ENCODE measurements at regions not wholly inside any gene's neighbourhood (a gene's known extent, or its start where the extent isn't known, plus 50 kb on each side); places are given as distances from the start of the nearest gene placed in this dataset.

DNA sequence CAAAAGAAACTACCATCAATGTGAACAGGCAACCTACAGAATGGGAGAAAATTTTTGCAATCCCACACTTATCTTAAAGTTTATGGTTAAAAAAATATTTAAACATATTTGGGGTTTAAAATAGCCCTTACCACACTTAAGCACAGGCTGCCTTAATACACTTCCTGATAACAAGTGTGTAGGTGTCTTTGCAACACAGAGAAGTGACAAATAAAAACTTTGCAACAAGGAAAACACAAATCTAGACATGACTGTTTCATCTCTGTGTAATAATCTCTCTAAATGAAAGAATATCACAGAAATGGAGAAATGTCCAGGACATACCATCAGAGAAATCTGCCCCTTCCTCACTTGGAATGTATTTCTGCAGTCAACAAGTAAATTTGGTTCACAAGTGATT is 464.1 kb upstream of the ARHGEF26 start:
- no peak for DNase-seq (ENCODE audit: low read depth in 3 of 3)

DNA sequence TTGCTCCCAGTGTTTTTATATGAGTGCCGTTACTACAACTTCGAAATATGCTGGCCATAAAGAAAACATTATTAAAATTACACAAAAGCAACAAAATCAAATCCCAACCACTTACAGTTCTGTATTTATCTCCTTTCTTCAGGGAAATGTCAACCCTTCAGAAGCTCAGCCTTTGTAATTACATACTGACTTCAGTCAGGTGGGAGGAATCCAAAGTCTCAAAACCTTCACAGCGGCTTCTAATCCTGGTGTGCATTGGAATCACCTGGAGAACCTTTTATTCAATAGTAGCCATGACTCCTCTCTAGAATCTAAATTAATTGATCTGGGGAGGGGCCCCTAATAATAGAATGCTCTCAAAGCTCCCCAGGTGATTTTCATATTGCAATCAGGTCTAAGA is 463.7 kb upstream of the ARHGEF26 start:
- no peak for DNase-seq (ENCODE audit: low read depth in 3 of 3)

DNA sequence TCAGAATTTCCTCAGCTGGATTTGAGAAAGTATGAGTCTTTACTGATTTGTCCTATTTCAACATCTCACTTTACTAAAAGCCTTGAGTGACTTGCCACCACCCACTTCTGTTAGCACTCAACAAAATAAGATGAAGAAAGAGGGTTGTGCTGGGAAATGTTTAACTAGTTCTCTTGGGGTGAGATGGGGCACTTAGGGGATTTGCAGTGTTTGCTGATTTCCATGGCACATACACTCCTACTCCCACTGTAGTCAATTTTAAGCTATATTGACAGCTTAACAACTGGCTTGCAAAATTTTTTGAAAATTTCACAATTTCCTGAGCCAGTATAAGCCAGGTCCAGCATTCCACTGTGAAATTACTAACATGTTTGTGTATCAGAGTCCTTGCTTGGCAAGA is 463.1 kb upstream of the ARHGEF26 start:
- DNase-seq (ENCODE audit: low read depth in 3 of 3) = no peak

DNA sequence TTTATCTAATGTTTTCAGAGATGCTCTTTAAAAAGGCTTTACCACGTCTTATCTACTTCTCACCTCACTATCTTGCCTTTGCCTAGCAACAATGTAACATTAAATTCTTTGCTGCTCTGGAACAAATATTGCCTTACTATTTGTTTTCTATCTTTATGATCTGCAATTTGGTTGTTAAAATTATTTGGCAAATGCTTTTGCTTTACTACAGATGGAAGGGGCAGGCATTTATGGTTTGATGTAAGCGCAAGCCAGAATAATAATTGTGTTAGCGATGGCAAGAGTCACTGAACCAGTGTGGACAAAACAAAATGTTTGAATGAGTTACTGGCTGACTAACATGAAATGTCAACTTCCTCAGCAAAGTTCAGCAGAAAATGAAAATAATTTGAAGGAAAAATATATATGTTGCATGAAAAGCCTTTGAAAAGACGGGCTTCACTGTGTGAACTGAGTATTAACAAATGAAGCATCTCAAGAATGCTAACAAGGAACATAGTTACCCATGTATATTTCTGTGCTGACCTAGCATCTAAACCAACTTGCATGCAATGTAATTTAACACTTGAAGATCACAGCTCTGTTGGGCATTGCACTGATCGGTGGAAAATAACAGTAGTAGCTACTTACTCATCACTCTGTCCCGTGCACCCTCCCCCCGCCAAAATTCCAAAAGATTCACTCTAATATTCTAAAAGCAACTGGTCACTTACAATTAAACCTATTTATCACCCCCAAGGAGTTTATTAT is 454.0 kb upstream of the ARHGEF26 start:
- DNase-seq (ENCODE audit: low read depth in 3 of 3) = no peak

DNA sequence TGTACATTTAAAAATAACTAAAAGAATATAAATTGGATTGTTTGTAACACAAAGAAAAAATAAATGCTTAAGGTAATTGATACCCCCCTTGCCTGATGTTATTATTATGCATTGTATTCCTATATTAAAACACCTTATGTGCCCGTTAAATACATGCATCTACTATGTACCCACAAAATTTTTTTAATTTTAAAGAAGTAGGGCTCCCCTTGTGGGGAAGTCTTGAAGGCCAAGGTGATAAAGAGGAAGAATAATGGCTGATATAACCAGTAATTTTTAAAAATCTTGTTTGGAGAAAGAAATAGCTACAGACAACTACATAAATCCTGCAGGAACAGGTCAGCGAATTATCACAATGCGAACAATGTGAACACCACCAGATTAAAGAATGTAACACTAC is 451.7 kb upstream of the ARHGEF26 start:
- no peak for DNase-seq (ENCODE audit: low read depth in 3 of 3)

DNA sequence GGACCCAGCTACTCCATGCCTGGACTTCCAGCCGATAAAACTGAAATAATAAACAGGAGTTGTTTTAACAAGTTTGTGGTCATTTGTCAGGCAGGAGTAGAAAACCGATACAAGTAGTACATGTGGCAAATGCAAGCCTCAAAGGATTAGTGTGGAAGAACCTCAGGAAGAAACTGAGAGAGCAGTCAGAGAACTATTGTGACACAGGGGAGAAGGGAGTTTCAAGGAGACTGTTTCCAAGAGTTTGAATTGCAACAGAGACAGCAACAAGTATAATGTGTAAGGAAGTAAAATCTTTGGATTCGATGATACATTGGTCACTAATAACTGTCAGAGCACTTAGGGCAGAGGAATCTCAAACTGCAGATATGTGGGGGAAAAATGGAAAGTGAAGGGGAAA is 450.6 kb upstream of the ARHGEF26 start:
- DNase-seq (ENCODE audit: low read depth in 3 of 3) = no peak

DNA sequence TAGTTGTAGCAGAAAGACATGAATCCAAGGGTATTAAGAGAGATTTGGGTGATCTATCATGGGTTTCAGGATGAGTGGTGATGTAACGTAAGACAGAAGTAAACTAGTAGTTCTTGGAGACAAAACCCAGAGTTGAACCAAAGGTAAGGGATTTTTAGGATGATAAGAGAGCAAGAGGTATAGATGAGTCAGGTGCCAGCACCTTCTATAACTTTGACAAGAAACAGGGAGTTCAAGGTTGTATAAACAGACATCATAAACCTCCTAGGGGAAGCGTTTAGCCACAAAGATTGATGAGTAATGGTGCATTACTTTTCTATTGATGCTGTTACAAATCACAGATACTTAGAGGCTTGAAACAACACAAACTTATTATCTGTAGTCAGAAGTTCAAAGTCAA is 447.3 kb upstream of the ARHGEF26 start:
- DNase-seq (ENCODE audit: low read depth in 3 of 3) = no peak

DNA sequence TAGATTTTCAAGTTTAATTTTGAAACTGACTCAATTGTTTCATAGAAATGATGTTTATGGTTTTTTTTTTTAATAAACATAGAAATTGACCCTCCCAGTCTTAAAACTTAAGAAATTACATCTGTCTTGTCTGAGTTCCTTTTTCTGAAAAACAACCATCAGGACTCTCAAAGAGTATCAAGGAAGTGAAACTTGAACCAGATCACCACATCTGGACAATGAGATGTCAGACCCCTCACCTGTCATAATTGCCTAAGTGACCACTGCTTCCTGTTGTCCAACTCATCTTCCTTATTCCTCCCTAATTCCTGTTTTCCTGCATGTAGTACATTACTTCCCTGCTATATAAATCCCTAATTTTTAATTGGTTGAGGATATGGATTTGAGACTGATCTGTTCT is 441.5 kb upstream of the ARHGEF26 start:
- no peak for DNase-seq (ENCODE audit: low read depth in 3 of 3)

DNA sequence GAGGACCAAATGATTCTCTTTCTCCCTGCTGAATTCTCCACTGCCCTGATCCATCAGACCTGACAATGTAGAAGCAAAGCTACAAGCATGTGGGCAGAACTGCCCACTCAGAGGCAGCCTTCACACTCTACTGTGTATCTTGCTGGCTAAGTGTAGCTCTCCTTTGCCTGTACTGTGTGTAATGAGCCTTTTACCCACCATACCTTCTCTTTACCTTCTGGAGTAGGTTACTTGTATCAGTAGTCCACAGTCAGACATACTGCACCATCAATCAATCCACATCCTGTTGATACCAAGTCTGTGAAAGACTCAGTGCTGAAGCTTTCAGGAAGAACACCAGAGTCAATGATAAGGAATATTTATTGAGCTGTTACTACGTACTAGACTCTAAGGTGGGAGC is 440.7 kb upstream of the ARHGEF26 start:
- no peak for DNase-seq (ENCODE audit: low read depth in 3 of 3)

DNA sequence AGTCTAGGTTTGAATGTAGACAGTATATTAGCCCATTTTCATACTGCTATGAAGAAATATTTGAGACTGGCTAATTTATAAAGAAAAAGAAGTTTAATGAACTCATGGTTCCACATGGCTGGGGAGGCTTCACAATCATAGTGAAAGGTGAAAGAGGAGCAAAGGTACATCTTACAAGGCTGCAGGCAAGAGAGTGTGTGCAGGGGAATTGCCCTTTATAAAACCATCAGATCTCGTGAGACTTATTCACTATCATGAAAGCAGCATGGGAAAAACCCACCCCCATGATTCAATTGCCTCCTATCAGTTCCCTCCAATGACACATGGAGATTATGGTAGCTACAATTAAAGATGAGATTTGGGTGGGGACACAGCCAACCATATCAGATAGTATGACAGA is 440.1 kb upstream of the ARHGEF26 start:
- no peak for DNase-seq (ENCODE audit: low read depth in 3 of 3)

DNA sequence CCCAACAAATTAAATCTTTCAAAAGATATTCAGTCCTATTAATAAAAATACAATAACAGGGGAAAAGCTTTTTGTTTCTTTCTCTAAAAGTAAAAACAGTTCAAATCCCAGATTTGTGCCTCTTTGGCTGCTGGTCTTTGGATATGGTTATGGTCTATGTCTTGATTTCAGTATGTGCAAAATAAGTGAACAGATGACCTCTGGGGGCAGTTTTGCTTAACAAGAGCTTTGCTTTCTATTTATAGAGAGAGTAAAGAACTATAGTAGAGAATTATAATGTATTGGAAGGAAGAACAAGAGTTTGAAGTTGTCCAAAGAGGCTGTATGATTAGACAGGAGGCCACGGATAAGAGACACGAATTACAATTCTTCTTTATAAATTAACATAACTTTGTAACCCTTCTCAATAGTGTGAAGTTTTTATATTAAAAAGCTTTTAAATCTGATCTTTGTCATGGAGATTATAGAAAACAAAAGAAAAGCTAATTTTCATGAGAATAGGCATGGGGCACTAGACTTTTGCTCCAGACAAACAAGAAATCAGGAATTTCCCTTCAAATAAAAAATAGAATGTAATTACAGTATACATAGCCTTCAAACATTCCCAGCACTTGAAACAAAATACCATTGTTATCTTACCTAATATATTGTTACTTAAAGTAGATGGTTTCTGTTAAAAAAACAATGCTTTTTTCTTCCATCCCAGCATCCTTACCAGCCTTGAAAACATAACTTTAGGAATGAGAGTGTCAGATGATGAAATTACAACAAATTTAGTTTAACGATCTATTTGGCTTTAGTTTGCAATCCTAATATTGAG is 432.7 kb upstream of the ARHGEF26 start:
- DNase-seq (ENCODE audit: low read depth in 3 of 3) = no peak

DNA sequence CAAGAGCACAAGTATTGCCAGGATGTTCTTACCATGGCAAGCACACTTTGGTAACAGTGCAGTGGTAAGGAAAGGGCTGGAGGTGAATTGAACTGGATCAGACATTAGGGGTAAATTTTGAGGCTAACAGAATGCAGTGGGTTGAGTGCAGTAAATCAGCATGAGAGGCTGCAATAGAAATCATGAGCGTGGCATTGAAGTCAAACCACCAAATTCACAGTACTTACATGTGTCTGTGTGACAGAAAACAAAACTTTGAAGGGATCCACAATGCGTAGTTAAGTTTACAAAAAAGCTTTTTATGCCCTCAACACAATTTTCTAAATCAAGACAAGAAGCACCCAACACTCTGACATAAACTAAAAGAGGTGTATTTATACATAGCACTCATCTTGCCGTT is 428.0 kb upstream of the ARHGEF26 start:
- DNase-seq (ENCODE audit: low read depth in 3 of 3) = no peak

DNA sequence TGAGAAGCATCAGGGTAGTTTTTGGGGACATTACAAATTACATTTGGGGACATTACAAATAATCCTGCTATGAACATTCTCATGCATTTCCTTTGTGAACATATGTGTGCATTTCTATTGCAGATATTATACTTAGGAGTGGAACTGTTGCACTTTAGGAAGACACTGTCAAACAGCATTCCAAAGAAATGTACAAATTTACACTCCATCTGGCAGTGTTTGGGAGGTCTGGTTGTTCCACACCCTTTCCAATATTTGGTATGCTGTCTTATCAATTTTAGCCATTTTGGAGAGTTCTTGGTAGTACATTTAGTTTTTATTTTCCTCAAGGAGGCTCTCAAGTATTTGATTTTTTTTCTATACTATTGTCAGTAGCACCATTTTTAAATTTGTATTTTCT is 419.1 kb upstream of the ARHGEF26 start:
- no peak for DNase-seq (ENCODE audit: low read depth in 3 of 3)

DNA sequence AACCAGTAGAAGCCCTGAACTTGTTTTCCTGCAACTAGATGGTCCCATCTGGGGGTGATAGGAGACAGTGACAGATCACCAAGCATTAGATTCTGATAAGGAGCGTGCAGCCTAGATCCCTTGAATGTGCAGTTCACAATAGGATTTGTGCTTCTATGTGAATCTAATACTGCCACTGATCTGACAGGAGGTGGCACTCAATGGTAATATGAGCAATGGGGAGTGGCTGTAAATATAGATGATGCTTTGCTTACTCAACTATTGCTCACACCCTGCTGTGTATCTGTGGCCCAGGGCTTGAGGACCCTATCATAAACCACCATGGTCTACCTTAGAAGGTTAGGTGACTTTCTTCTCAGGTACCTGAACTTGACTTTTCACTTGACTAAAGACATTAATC is 417.1 kb upstream of the ARHGEF26 start:
- no peak for DNase-seq (ENCODE audit: low read depth in 3 of 3)

DNA sequence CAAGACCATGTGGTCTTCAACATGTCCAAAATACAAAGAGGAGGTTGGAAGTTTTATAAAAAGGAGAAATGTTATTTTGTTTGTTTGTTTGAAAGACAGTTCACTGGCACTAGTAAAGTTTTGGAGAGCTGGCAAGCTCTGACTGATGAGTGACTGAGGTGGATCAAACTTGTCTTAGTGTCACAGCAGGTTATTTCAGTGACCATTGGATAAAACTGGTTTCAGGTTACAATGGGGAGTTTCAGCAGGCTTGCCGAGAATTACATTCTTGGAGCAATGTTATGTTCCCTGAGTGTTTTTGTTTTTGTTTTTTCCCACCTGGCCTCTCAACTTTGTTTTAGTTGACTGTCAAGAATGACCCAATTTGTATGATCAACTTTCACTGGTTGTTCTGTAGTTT is 414.5 kb upstream of the ARHGEF26 start:
- no peak for DNase-seq (ENCODE audit: low read depth in 3 of 3)

DNA sequence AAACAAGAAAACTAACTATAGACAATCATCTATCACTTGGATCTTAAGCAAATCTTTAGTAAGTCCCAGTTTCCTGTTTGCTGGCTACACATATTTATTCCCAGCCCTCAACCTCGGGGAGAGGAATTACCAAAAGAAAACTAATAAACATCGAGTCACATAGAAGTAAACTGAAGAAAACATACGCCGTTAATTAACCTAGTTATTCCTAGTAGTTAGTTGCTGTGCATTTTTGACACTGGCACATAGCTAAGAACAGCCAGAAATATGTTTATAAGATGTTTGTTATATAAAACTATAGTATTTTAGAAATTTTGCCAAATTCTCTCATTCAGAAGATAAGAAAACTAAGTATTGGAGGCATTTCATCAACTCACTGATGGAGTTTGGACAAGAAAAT is 407.2 kb upstream of the ARHGEF26 start:
- DNase-seq (ENCODE audit: low read depth in 3 of 3) = no peak

DNA sequence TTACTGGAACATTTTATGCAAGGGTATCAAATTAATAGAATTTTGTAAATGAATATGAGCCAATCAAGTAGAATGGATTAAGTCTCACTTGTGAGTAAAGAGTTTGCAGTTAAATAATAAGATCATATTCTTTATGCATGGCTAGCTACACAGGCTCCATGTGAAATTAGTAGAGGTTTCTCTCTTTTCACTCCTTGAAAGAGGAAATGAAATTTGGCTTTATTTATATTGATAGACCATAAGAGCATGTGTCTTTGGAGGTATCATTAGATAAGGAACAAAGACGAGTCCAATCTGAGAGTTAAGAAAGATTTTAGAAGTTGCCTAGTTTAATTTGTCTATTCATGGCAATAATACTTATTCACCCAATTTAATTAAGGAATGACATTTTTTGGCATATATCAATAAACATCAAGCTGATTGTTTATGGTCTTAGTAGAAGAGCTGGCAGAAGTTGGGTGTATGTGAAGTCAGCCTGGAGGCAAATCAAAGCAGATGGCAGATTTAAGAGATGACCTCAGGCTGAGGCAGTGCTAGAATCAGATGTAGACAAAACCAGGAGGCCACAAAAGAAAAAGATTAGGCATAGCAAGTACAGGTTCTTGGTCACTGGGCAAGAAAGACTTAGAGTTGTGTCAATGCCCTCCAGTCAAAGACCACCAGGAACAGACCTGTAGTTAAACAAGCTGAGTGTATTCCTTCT is 406.5 kb upstream of the ARHGEF26 start:
- no peak for DNase-seq (ENCODE audit: low read depth in 3 of 3)

DNA sequence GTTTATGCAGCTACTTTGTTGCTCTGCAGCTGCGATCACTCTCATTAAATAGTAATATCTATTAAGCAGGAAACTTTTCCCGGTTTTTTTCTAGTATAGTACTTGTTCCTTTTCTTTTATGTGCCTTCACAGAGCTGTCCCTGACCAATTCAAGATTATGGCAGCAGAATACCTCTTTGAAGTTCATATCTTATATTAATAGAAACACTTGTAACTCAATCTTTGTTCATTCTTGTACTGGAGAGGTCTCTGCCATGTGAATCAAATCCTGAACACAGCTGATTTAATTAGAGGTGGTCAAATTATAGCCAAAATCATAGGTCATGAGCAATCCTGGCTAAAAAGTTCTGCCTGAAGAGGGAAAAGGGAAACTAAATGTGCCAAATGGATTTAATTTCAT is 399.0 kb upstream of the ARHGEF26 start:
- DNase-seq (ENCODE audit: low read depth in 3 of 3) = no peak

DNA sequence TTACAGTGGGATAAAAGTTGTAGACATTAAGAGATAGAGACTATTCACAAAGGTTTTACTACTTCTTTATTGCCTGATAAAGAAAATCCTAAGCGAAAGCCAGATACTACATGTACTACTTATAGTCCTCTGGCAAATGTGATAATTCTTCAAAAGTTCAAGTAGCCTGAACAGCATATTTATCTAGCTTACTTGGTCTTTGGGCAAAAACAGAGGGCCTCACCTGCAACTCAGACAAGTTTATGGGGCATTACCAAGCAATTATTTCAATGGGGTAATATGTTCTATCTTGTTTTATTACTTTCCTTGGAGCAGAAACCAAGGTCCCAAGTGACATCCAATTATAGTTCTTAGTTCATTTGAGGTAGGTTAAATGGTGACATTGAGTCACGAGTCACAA is 390.1 kb upstream of the ARHGEF26 start:
- no peak for DNase-seq (ENCODE audit: low read depth in 3 of 3)

DNA sequence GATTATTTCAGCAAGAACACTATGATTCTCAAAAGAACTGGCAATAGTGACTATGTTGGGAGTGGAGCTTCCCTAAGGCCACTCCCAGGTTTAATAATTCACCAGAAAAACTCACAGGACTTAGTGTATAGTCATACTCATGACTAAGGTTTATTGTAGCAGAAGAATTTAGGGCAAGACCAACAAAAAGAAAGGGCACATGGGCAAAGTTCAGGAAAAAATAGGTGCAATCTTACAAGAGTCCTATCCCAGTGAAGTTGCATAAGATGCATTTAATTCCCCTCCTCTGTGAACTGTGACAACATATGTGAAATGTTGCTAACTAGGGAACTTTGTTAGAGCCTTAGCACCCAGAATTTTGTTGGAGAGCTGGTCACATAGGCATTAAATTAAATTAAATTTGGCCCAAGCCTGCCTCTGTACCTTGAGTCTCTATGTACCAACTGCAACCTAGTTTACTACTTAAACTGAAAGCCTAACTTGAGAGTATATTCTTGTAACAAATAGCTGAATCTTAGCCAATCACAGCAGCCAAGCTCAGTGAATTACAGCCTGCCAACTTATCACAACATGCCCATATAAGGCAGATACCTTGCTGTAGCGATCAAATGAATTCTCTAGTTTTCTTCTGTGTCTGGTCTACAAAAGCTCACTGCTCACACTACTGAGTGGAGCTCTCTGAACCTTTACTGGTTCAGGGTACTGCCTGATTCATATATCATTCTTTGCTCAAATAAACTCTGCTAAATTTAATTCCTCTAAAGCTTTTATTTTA is 386.2 kb upstream of the ARHGEF26 start:
- DNase-seq (ENCODE audit: low read depth in 3 of 3) = no peak

DNA sequence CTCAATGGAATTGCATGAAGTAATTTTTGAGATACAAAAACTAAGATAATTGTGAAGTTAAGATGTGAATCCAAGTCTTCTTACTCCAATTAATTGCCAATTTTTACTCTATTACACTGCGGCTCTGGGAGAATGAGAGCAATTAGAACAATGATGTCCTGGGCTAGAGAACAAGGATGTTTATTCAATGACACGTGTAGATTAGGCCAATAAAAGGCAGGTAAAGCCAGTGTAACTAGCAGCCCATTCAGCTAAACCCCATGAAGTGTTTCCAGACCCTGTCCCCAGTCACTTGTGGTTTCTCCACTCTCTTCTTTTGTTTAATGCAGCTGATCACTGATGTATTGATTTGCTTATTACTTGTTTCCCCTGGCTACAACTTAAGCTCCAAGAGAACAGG is 381.1 kb upstream of the ARHGEF26 start:
- no peak for DNase-seq (ENCODE audit: low read depth in 3 of 3)

DNA sequence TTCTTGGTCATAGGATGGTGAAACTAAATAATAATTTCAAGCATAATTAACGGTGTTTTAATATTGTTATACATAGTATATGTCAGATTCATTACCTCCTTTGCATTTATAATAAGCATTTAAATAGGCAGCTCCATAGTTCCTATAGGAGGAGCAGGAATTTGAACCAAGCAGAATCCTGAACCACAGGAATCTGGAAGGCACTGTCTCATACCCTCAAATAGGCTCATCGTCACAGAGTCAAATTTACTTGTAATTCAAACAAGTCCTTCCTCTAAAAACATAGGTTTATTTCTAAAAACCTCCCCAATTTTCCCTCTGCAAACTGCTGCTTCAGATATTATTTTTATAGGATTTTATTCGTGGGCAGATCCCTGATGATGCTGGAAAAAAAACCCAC is 376.3 kb upstream of the ARHGEF26 start:
- no peak for DNase-seq (ENCODE audit: low read depth in 3 of 3)

Measured in stimulated activated CD4-positive, alpha-beta T cell treated with anti-CD3 and anti-CD28 coated beads, TNF-alpha, amount 100 ng/mL, for 48 hours (primary cell).